WTC11 (cell line): ENCODE measurements at regions not wholly inside any gene's neighbourhood (a gene's known extent, or its start where the extent isn't known, plus 50 kb on each side); places are given as distances from the start of the nearest gene placed in this dataset.

Experiments
- ATF3 ChIP-seq: sonication (generic); formaldehyde crosslinking; conservative IDR thresholded peaks from 2 replicates; pipeline ENCODE4 v1.8.1; 2022; ENCODE audit warnings: mild to moderate bottlenecking, missing genetic modification reagents
- ATF6 ChIP-seq: sonication (generic); formaldehyde crosslinking; IDR thresholded peaks from 2 replicates; pipeline ENCODE4 v1.8.1; 2023; ENCODE audit warnings: mild to moderate bottlenecking, missing genetic modification reagents
- CTCF ChIP-seq: fragments of 200-600 bp; IDR thresholded peaks from 2 replicates; pipeline ENCODE4 v1.8.0; 2022; ENCODE audit warnings: antibody characterized with exemption
- FOXP1 ChIP-seq: sonication (generic); formaldehyde crosslinking; IDR thresholded peaks from 2 replicates; pipeline ENCODE4 v1.8.0; 2022; ENCODE audit warnings: missing genetic modification reagents, mild to moderate bottlenecking, moderate library complexity, borderline replicate concordance
- FOXP4 ChIP-seq: sonication (generic); formaldehyde crosslinking; IDR thresholded peaks from 2 replicates; pipeline ENCODE4 v1.8.0; 2022; ENCODE audit warnings: mild to moderate bottlenecking, missing genetic modification reagents
- HMGXB4 ChIP-seq: sonication (generic); formaldehyde crosslinking; IDR thresholded peaks from 2 replicates; pipeline ENCODE4 v1.8.1; 2023; ENCODE audit warnings: mild to moderate bottlenecking, moderate library complexity, missing genetic modification reagents
- KAT7 ChIP-seq: sonication (generic); formaldehyde crosslinking; IDR thresholded peaks from 2 replicates; pipeline ENCODE4 v1.8.1; 2023; ENCODE audit warnings: missing genetic modification reagents, mild to moderate bottlenecking, borderline replicate concordance
- NR3C1 ChIP-seq: sonication (generic); formaldehyde crosslinking; conservative IDR thresholded peaks from 2 replicates; pipeline ENCODE4 v1.8.1; 2023; ENCODE audit warnings: low read depth, mild to moderate bottlenecking, missing genetic modification reagents
- SMAD3 ChIP-seq: sonication (generic); formaldehyde crosslinking; IDR thresholded peaks from 2 replicates; pipeline ENCODE4 v1.8.0; 2022; ENCODE audit warnings: missing genetic modification reagents, mild to moderate bottlenecking, borderline replicate concordance
- SP1 ChIP-seq: sonication (generic); formaldehyde crosslinking; conservative IDR thresholded peaks from 2 replicates; pipeline ENCODE4 v1.8.1; 2022; ENCODE audit warnings: missing genetic modification reagents
- ZNF512 ChIP-seq: sonication (generic); formaldehyde crosslinking; IDR thresholded peaks from 2 replicates; pipeline ENCODE4 v1.8.1; 2022; ENCODE audit warnings: missing genetic modification reagents, borderline replicate concordance
- ZNF671 ChIP-seq: fragments of 250-450 bp; sonication (Bioruptor Pico); IDR thresholded peaks from 2 replicates; pipeline ENCODE4 v1.8.0; 2021; ENCODE audit warnings: mild to moderate bottlenecking

- no peak for TF ChIP-seq CTCF
- no peak for TF ChIP-seq NR3C1 (CRISPR knock-in tag)
- no peak for TF ChIP-seq ATF6 (CRISPR knock-in tag)
- TF ChIP-seq ZNF512, result no peak
- no peak for TF ChIP-seq ZNF671
- TF ChIP-seq FOXP1 (CRISPR knock-in tag), result no peak
- TF ChIP-seq SP1, result no peak
- no peak for TF ChIP-seq ATF3 (CRISPR knock-in tag)
- TF ChIP-seq HMGXB4, result no peak
- no peak for TF ChIP-seq SMAD3 (CRISPR knock-in tag)
- no peak for TF ChIP-seq KAT7 (CRISPR knock-in tag)
- no peak for TF ChIP-seq FOXP4 (CRISPR knock-in tag)
Observed at GRCh38 chr12:92628476-92628875, 74.3 kb upstream of the PLEKHG7 start.
